Osteocyte (in vitro differentiated cells): ENCODE measurements at regions not wholly inside any gene's neighbourhood (a gene's known extent, or its start where the extent isn't known, plus 50 kb on each side); places are given as distances from the start of the nearest gene placed in this dataset.

ENCODE experiments used
- DNase-seq: peaks from one replicate; pipeline ENCODE4 v3.0.0; 2021; ENCODE audit warnings: mixed read lengths; ENCODE audit not compliant: unreplicated experiment; ENCODE audit errors: extremely low spot score
- H3K27ac Mint-ChIP-seq: one replicate; pipeline ENCODE4 v1.8.0; 2021; ENCODE audit warnings: mild to moderate bottlenecking, mixed read lengths; ENCODE audit not compliant: unreplicated experiment
- H3K27me3 Mint-ChIP-seq: one replicate; pipeline ENCODE4 v1.8.0; 2021; ENCODE audit warnings: mixed read lengths; ENCODE audit not compliant: unreplicated experiment
- H3K36me3 Mint-ChIP-seq: one replicate; pipeline ENCODE4 v1.8.0; 2021; ENCODE audit warnings: mixed read lengths; ENCODE audit not compliant: unreplicated experiment
- H3K4me1 Mint-ChIP-seq: one replicate; pipeline ENCODE4 v1.8.0; 2021; ENCODE audit warnings: mixed read lengths; ENCODE audit not compliant: unreplicated experiment
- H3K4me3 Mint-ChIP-seq: one replicate; pipeline ENCODE4 v1.8.0; 2021; ENCODE audit warnings: mild to moderate bottlenecking, moderate library complexity, mixed read lengths; ENCODE audit not compliant: unreplicated experiment
- H3K9me3 Mint-ChIP-seq: one replicate; pipeline ENCODE4 v1.8.0; 2021; ENCODE audit warnings: mixed read lengths; ENCODE audit not compliant: unreplicated experiment
- TF ChIP-seq, protein P1 (sequence below): fragments of 200-600 bp; sonication (generic); IDR thresholded peaks from 2 replicates; pipeline ENCODE4 v1.5.0; 2021; ENCODE audit warnings: antibody characterized with exemption, mild to moderate bottlenecking, moderate library complexity

DNA sequence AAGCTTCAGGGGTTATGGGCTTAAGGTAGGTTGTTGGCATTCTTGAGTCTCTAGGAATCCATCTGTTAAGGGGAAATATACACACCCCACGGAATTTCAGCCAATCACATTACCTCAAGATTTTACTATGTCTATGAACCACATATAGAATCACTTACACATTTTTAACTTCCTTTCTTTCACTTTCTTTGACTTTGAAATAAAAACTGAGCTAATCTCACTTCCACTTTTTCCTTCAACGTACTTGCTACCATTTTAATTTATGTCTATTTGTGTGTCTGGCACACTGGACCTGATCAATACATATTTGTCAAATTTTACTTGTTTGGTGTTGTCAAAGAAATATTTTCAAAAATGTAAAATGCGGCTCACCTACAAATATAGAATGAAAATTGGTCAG lies 545.4 kb upstream of the JAG1 start:
- peak overlapping the region; percentile 84 for H3K27ac Mint-ChIP-seq
- H3K4me3 Mint-ChIP-seq: no peak overlapping the region
- H3K27me3 Mint-ChIP-seq: no peaks in the 10 kb centered on the region
- H3K36me3 Mint-ChIP-seq: no peaks in the 10 kb centered on the region
- no peaks in the 10 kb centered on the region for H3K9me3 Mint-ChIP-seq
- TF ChIP-seq, protein P1, sequence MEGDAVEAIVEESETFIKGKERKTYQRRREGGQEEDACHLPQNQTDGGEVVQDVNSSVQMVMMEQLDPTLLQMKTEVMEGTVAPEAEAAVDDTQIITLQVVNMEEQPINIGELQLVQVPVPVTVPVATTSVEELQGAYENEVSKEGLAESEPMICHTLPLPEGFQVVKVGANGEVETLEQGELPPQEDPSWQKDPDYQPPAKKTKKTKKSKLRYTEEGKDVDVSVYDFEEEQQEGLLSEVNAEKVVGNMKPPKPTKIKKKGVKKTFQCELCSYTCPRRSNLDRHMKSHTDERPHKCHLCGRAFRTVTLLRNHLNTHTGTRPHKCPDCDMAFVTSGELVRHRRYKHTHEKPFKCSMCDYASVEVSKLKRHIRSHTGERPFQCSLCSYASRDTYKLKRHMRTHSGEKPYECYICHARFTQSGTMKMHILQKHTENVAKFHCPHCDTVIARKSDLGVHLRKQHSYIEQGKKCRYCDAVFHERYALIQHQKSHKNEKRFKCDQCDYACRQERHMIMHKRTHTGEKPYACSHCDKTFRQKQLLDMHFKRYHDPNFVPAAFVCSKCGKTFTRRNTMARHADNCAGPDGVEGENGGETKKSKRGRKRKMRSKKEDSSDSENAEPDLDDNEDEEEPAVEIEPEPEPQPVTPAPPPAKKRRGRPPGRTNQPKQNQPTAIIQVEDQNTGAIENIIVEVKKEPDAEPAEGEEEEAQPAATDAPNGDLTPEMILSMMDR: no peak
- DNase-seq: no peak
- peaks cover 64% of the 10 kb centered on the region for H3K4me1 Mint-ChIP-seq

DNA sequence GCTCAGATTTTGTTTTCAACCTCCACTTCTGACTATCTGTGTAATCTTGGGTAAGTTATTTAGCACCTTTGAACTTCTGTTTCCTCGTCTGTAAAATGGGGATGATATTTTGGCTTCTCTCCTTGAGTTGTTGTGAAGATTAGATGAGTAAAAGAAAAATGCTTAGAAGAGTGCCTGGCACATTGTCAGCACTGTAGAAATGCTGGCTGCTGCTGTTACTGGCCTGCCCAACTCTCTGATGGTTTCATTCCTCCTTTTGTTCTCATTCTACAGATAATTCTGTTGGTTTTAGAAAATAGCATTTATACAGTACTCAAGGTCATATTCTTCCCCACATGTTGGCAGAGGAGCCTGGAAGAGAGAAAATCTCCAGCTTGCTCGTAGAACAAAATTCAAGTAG lies 547.2 kb upstream of the JAG1 start:
- no peak overlapping the region for H3K4me3 Mint-ChIP-seq
- H3K36me3 Mint-ChIP-seq: no peaks in the 10 kb centered on the region
- peaks cover 45% of the 10 kb centered on the region for H3K4me1 Mint-ChIP-seq
- TF ChIP-seq, protein P1: no peak
- no peaks in the 10 kb centered on the region for H3K27me3 Mint-ChIP-seq
- no peaks in the 10 kb centered on the region for H3K9me3 Mint-ChIP-seq
- H3K27ac Mint-ChIP-seq: peak overlapping the region; percentile 4
- DNase-seq: no peak

DNA sequence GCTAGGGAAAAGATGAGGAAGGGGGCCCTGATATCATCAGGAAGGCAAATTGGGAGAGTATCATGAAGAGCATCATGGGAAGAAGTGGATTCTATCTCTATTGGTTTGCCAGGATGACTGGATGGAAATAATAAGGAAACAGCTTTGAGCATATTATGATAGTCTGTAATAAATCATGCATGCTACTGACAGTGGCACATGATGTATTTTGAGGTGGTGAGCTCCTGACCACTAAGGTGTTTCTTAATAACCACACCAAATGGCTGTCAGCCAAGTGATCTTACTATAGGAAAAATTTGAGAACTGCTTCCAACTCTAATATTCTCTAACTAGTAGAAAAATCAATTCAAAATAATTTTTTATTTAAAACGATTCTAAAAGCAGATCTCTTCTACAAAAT lies 548.4 kb upstream of the JAG1 start:
- TF ChIP-seq, protein P1: no peak
- peaks cover 39% of the 10 kb centered on the region for H3K4me1 Mint-ChIP-seq
- H3K9me3 Mint-ChIP-seq: no peaks in the 10 kb centered on the region
- DNase-seq: no peak
- no peak overlapping the region for H3K27ac Mint-ChIP-seq
- no peaks in the 10 kb centered on the region for H3K27me3 Mint-ChIP-seq
- H3K36me3 Mint-ChIP-seq: no peaks in the 10 kb centered on the region
- no peak overlapping the region for H3K4me3 Mint-ChIP-seq

DNA sequence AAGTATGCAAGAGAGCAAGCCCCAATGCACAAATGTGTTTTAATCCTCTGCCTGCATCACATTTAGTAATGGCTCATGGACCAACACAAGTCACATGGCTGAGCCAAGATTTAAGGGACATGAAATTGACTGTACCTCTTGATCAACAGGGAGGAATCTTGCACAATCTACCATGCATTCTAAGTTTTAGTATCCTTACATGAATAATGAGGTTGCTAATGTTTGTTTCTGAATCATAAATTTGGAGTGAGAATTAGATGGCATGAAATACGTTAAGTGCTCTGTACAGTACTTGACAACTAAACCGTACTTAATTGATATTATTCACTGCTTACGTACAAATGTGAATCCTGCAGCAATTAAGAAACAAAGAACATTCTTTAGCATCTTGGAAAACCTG lies 553.8 kb upstream of the JAG1 start:
- H3K4me1 Mint-ChIP-seq: peaks cover 37% of the 10 kb centered on the region
- no peaks in the 10 kb centered on the region for H3K9me3 Mint-ChIP-seq
- H3K4me3 Mint-ChIP-seq: no peak overlapping the region
- no peak for DNase-seq
- no peak overlapping the region for H3K27ac Mint-ChIP-seq
- TF ChIP-seq, protein P1: no peak
- H3K27me3 Mint-ChIP-seq: no peaks in the 10 kb centered on the region
- no peaks in the 10 kb centered on the region for H3K36me3 Mint-ChIP-seq

DNA sequence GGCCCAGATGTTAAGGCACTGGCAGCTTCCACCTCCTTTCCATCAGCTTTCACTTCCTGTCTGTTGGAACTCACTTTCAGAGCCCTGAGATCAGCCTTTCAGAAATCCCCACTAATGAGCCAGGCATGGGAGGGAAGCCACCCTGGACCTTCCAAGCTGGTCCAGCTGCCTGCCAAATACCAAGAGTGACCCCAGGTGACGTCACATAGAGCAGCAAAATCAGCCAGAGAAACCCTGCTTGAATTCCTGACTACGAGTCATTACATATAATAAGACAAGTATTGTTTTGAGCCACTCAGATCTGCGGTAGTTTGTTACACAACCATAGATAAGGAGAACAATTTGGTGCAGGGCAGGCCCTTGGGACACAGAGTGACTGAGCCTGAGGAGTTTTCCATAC lies 556.0 kb upstream of the JAG1 start:
- Mint-ChIP-seq H3K27ac (peak overlapping the region; percentile 92), H3K4me3 (no peak overlapping the region), H3K27me3 (no peaks in the 10 kb centered on the region), H3K4me1 (peaks cover 50% of the 10 kb centered on the region), H3K9me3 (no peaks in the 10 kb centered on the region), H3K36me3 (no peaks in the 10 kb centered on the region)
- no peak for DNase-seq
- TF ChIP-seq, protein P1: no peak
